ENCODE measurements at regions not wholly inside any gene's neighbourhood (a gene's known extent, or its start where the extent isn't known, plus 50 kb on each side); places are given as distances from the start of the nearest gene placed in this dataset.

DNA sequence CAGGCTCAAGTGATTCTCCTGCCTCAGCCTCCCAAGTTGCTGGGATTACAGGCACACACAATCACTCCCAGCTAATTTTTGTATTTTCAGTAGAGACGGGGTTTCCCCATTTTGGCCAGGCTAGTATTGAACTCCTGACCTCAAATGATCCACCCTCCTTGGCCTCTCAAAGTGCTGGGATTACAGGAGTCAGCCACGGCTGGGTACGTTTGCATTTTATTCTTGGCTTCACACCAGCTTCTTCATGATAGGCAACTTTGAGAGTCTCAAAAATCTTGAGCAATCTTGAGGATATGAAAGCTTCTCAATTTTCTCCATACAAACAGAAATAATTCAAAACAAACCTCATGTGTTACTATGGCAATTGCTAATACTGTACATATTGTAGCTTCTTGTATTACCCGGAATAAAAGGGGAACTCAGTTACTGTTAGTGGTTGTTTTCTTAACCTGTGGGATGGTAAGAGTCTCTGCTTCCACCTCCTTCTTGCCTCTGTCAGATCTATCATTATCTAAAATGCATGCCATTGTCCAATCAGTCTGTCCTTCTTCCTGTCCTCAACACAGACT, 102.9 kb upstream of the SYT4 start:
- peak in 1 of 2 donors; percentile 61 for ATAC-seq
- intact Hi-C loops (cut with DNase I): no loop called here

DNA sequence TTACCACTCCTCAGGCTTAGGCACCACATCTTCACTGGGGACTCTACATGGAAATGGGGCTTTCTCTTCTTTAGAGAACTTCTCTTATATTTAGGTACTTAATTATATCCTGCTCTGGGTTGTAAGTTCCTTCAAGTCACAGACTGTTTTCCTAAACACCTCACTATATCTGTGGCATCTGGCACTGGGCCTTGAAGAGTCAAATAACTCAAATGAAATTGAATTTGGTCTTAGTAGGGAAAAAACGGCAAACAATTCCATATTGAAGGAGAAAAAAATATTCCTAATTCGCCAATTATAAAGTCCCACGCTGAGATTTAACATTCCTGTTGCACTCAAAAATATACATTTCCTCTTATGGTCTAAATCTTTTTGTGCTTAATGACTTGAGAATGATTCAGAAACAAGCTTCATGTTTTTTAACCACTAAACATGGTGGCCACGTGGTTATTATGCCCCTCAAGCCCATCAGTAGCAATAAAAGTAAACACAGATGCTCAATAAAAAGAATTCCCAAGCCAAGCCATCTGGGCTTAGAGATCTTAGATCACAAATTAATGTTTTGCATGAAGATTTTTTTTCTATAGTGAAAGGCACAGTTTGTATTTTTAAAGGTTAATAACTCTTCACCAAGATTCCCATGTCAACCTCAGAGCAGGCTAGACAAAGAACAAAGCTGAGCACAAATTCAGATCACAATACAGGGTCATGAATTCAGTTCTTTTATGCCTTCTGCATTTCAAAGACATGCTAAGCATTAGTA, 105.5 kb upstream of the SYT4 start:
- intact Hi-C loops (cut with DNase I): no loop called here
- no peak for DNase-seq
- no peak for ATAC-seq
- no peak overlapping the region for H3K27ac ChIP-seq
- H3K27me3 ChIP-seq (ENCODE audit: low read depth): no peaks in the 10 kb centered on the region
- TF ChIP-seq, protein P1, sequence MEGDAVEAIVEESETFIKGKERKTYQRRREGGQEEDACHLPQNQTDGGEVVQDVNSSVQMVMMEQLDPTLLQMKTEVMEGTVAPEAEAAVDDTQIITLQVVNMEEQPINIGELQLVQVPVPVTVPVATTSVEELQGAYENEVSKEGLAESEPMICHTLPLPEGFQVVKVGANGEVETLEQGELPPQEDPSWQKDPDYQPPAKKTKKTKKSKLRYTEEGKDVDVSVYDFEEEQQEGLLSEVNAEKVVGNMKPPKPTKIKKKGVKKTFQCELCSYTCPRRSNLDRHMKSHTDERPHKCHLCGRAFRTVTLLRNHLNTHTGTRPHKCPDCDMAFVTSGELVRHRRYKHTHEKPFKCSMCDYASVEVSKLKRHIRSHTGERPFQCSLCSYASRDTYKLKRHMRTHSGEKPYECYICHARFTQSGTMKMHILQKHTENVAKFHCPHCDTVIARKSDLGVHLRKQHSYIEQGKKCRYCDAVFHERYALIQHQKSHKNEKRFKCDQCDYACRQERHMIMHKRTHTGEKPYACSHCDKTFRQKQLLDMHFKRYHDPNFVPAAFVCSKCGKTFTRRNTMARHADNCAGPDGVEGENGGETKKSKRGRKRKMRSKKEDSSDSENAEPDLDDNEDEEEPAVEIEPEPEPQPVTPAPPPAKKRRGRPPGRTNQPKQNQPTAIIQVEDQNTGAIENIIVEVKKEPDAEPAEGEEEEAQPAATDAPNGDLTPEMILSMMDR (IDR thresholded peaks at IDR 0.05): no peak
- no peaks in the 10 kb centered on the region for H3K4me1 ChIP-seq
- H3K36me3 ChIP-seq: no peaks in the 10 kb centered on the region
- no peaks in the 10 kb centered on the region for H3K9me3 ChIP-seq
- H3K4me3 ChIP-seq: no peak overlapping the region

More for the DNA sequence above, 102.9 kb upstream of the SYT4 start:
- Histone ChIP-seq H3K27me3 (ENCODE audit: low read depth) (no peaks in the 10 kb centered on the region), H3K9me3 (no peaks in the 10 kb centered on the region), H3K36me3 (no peaks in the 10 kb centered on the region), H3K27ac (no peak overlapping the region), H3K4me3 (no peak overlapping the region), H3K4me1 (no peaks in the 10 kb centered on the region)
- no peak for DNase-seq
- TF ChIP-seq, protein P1 (IDR thresholded peaks at IDR 0.05): no peak

DNA sequence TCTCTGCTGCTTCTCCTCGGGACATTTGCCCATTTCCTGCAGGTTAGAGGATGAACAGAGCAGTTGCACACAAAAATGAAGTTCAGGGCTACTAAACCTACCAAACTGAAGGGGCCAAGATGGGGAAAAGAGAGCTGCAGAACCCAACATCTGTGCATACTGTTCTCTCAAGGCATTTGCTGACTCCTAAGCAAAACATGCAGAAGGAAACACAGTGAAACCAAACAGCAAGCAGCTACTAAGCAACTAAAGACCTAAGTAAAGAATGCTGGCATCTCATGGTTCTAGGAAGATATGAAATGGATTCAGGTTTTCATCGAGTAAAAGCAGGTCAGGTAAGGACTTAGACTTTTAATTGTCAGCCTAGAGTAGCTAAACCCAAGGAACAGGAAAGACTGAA, 111.9 kb upstream of the SYT4 start:
- TF ChIP-seq, protein P1 (IDR thresholded peaks at IDR 0.05): no peak
- no peak overlapping the region for H3K4me3 ChIP-seq
- H3K9me3 ChIP-seq: no peaks in the 10 kb centered on the region
- H3K4me1 ChIP-seq: no peaks in the 10 kb centered on the region
- ATAC-seq (no peak), DNase-seq (no peak)
- no peaks in the 10 kb centered on the region for H3K36me3 ChIP-seq
- intact Hi-C loops (cut with DNase I): no loop called here
- no peak overlapping the region for H3K27ac ChIP-seq
- no peaks in the 10 kb centered on the region for H3K27me3 ChIP-seq (ENCODE audit: low read depth)

DNA sequence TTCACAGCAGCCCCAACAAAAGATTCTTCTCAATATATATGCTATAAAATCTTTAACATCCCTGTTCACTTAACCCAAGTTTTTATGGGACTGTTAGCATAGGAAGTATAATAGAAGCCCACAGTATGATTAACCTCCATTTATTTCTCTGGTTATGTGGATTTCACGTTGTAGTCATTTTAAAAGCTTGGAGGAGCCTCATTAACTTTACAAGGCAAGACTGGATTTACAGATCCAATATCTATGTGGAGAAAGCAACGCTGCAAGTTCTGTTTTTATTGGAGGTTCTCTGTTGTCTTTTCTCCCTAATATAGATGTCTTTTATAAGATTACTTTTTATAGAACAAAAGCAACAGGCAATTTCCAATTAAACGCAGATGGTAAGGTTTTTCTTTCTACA, 114.9 kb upstream of the SYT4 start:
- H3K9me3 ChIP-seq: no peaks in the 10 kb centered on the region
- H3K4me1 ChIP-seq: no peaks in the 10 kb centered on the region
- TF ChIP-seq, protein P1 (IDR thresholded peaks at IDR 0.05): no peak
- H3K4me3 ChIP-seq: no peak overlapping the region
- intact Hi-C loops (cut with DNase I): no loop called here
- no peaks in the 10 kb centered on the region for H3K36me3 ChIP-seq
- H3K27ac ChIP-seq: no peak overlapping the region
- ATAC-seq: no peak
- no peak for DNase-seq
- H3K27me3 ChIP-seq (ENCODE audit: low read depth): no peaks in the 10 kb centered on the region

DNA sequence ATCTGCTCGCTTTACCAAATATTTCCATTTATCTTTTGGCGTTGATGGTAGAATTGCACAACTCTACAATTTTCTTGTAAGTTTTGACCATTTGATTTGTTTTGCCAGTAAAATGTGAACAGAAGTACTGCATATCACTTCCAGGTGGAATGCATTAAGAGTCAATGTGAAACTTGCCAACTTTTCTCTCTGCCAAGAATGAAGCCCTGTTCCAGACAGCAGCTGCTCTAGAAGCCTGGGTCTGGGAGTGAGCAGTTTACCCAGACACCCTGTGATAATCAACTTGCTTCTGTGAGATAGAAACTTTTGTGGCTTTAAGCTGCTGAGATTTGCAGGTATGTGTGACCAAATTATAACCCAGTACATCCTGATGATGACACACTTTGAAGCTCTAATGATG, 115.9 kb upstream of the SYT4 start:
- H3K27ac ChIP-seq: no peak overlapping the region
- H3K4me3 ChIP-seq: no peak overlapping the region
- TF ChIP-seq, protein P1 (IDR thresholded peaks at IDR 0.05): no peak
- H3K27me3 ChIP-seq (ENCODE audit: low read depth): no peaks in the 10 kb centered on the region
- H3K4me1 ChIP-seq: no peaks in the 10 kb centered on the region
- no peaks in the 10 kb centered on the region for H3K9me3 ChIP-seq
- DNase-seq (no peak), ATAC-seq (peak in 1 of 2 donors; percentile 44)
- H3K36me3 ChIP-seq: no peaks in the 10 kb centered on the region
- intact Hi-C loops (cut with DNase I): no loop called here

Data from lower lobe of right lung (tissue), 2 donors.